Ishikawa (cell line): ENCODE measurements at regions not wholly inside any gene's neighbourhood (a gene's known extent, or its start where the extent isn't known, plus 50 kb on each side); places are given as distances from the start of the nearest gene placed in this dataset.

Experiments
- CEBPB ChIP-seq: IDR thresholded peaks from 2 replicates; pipeline ENCODE4 v1.6.1; 2012
- CREB1 ChIP-seq: IDR thresholded peaks from 2 replicates; pipeline ENCODE4 v1.6.1; 2012; ENCODE audit warnings: low read depth
- EGR1 ChIP-seq: IDR thresholded peaks from 2 replicates; pipeline ENCODE4 v1.6.1; 2012
- EP300 ChIP-seq: IDR thresholded peaks from 2 replicates; pipeline ENCODE4 v1.6.1; 2012; ENCODE audit warnings: borderline replicate concordance
- FOXM1 ChIP-seq: IDR thresholded peaks from 2 replicates; pipeline ENCODE4 v1.6.1; 2012; ENCODE audit warnings: low read depth, borderline replicate concordance
- MAX ChIP-seq: IDR thresholded peaks from 2 replicates; pipeline ENCODE4 v1.6.1; 2012
- NFIC ChIP-seq: IDR thresholded peaks from 2 replicates; pipeline ENCODE4 v1.6.1; 2012
- RAD21 ChIP-seq: IDR thresholded peaks from 2 replicates; pipeline ENCODE4 v1.6.1; 2012; ENCODE audit warnings: low read depth
- REST ChIP-seq: IDR thresholded peaks from 2 replicates; pipeline ENCODE4 v1.6.1; 2012; ENCODE audit warnings: low read depth, mild to moderate bottlenecking
- TAF1 ChIP-seq: IDR thresholded peaks from 2 replicates; pipeline ENCODE4 v1.6.1; 2012; ENCODE audit warnings: low read depth, mild to moderate bottlenecking
- TCF12 ChIP-seq: IDR thresholded peaks from 2 replicates; pipeline ENCODE4 v1.6.1; 2012; ENCODE audit warnings: low read depth
- TEAD4 ChIP-seq: IDR thresholded peaks from 2 replicates; pipeline ENCODE4 v1.6.1; 2012
- USF1 ChIP-seq: IDR thresholded peaks from 2 replicates; pipeline ENCODE4 v1.6.1; 2012
- YY1 ChIP-seq: IDR thresholded peaks from 2 replicates; pipeline ENCODE4 v1.6.1; 2012; ENCODE audit warnings: low read depth
- ZBTB7A ChIP-seq: IDR thresholded peaks from 2 replicates; pipeline ENCODE4 v1.6.1; 2012; ENCODE audit warnings: low read depth

- TF ChIP-seq CREB1 (no peak), ZBTB7A (no peak), FOXM1 (no peak), TCF12 (no peak), RAD21 (no peak), REST (no peak), YY1 (no peak), TAF1 (no peak)
These were observed 96.6 kb downstream of the PXDC1 start for GRCh38 chr6:3654898-3655297.

- TF ChIP-seq CEBPB = no peak
- TF ChIP-seq ZBTB7A = no peak
- TF ChIP-seq TAF1 = no peak
- TF ChIP-seq USF1 = no peak
- no peak for TF ChIP-seq TCF12
- TF ChIP-seq EP300 = no peak
- no peak for TF ChIP-seq MAX
- no peak for TF ChIP-seq CREB1
These were observed 97.1 kb downstream of the PXDC1 start for GRCh38 chr6:3654436-3654835.

GRCh38 chr6:3653528-3654070 is 97.9 kb downstream of the PXDC1 start:
- TF ChIP-seq TAF1 (no peak), REST (no peak), YY1 (no peak), MAX (no peak), EGR1 (no peak), FOXM1 (no peak), TCF12 (no peak), CREB1 (no peak), RAD21 (no peak), ZBTB7A (no peak), USF1 (no peak), CEBPB (no peak), EP300 (no peak), TEAD4 (no peak), NFIC (no peak)

- TF ChIP-seq FOXM1 (no peak), TEAD4 (no peak), EP300 (no peak), CEBPB (no peak), ZBTB7A (no peak), MAX (no peak), YY1 (no peak), USF1 (no peak), NFIC (no peak), TAF1 (no peak), TCF12 (no peak), RAD21 (no peak), REST (no peak), EGR1 (no peak)
These were observed 99.7 kb downstream of the PXDC1 start for GRCh38 chr6:3651698-3652229.
